Activated T-helper 17 cell treated with anti-CD3 and anti-CD28 coated beads, Interleukin-2, amount 50 U/mL, for 72 hours (primary cell): ENCODE measurements at regions not wholly inside any gene's neighbourhood (a gene's known extent, or its start where the extent isn't known, plus 50 kb on each side); places are given as distances from the start of the nearest gene placed in this dataset.

Source experiments
- ATAC-seq: fragments of 150-1000 bp; cut with Tn5 transposase; replicated peaks from 2 replicates; pipeline ENCODE4 v1.10.0; 2021; ENCODE audit warnings: mild to moderate bottlenecking, moderate library complexity
- H3K27ac Mint-ChIP-seq: one replicate; pipeline ENCODE4 v1.8.0; 2022; ENCODE audit warnings: mixed read lengths
- H3K27me3 Mint-ChIP-seq: one replicate; pipeline ENCODE4 v1.8.0; 2022; ENCODE audit warnings: mixed read lengths
- H3K36me3 Mint-ChIP-seq: one replicate; pipeline ENCODE4 v1.8.0; 2022; ENCODE audit warnings: low read depth, mild to moderate bottlenecking, mixed read lengths
- H3K4me1 Mint-ChIP-seq: one replicate; pipeline ENCODE4 v1.8.0; 2022; ENCODE audit warnings: mixed read lengths
- H3K4me3 Mint-ChIP-seq: one replicate; pipeline ENCODE4 v1.8.0; 2022; ENCODE audit warnings: mild to moderate bottlenecking, mixed read lengths
- H3K9me3 Mint-ChIP-seq: one replicate; pipeline ENCODE4 v1.8.0; 2022; ENCODE audit warnings: mixed read lengths

GRCh38 chr2:215849771-215850170, 163.6 kb downstream of the MREG start:
- Mint-ChIP-seq H3K4me3 (no peak overlapping the region), H3K36me3 (no peaks in the 10 kb centered on the region), H3K4me1 (no peaks in the 10 kb centered on the region), H3K27me3 (no peaks in the 10 kb centered on the region), H3K27ac (no peak overlapping the region), H3K9me3 (no peaks in the 10 kb centered on the region)
- ATAC-seq, result no peak

GRCh38 chr2:215848698-215849097, 164.7 kb downstream of the MREG start:
- H3K36me3 Mint-ChIP-seq, result no peaks in the 10 kb centered on the region
- H3K27me3 Mint-ChIP-seq, result no peaks in the 10 kb centered on the region
- H3K9me3 Mint-ChIP-seq, result no peaks in the 10 kb centered on the region
- no peak for ATAC-seq
- no peaks in the 10 kb centered on the region for H3K4me1 Mint-ChIP-seq
- no peak overlapping the region for H3K4me3 Mint-ChIP-seq
- H3K27ac Mint-ChIP-seq, result no peak overlapping the region

GRCh38 chr2:215848146-215848545, 165.2 kb downstream of the MREG start:
- H3K9me3 Mint-ChIP-seq, result no peaks in the 10 kb centered on the region
- no peak overlapping the region for H3K4me3 Mint-ChIP-seq
- ATAC-seq, result no peak
- H3K36me3 Mint-ChIP-seq, result no peaks in the 10 kb centered on the region
- H3K4me1 Mint-ChIP-seq, result no peaks in the 10 kb centered on the region
- no peak overlapping the region for H3K27ac Mint-ChIP-seq
- no peaks in the 10 kb centered on the region for H3K27me3 Mint-ChIP-seq

GRCh38 chr2:215847718-215848117, 165.6 kb downstream of the MREG start:
- Mint-ChIP-seq H3K4me1 (no peaks in the 10 kb centered on the region), H3K27ac (no peak overlapping the region), H3K9me3 (no peaks in the 10 kb centered on the region), H3K27me3 (no peaks in the 10 kb centered on the region), H3K36me3 (no peaks in the 10 kb centered on the region), H3K4me3 (no peak overlapping the region)
- ATAC-seq, result no peak

- no peak for ATAC-seq
- Mint-ChIP-seq H3K4me1 (no peaks in the 10 kb centered on the region), H3K27ac (no peak overlapping the region), H3K9me3 (no peaks in the 10 kb centered on the region), H3K4me3 (no peak overlapping the region), H3K36me3 (no peaks in the 10 kb centered on the region), H3K27me3 (no peaks in the 10 kb centered on the region)
Observed at GRCh38 chr2:215847056-215847455, 166.3 kb downstream of the MREG start.

GRCh38 chr2:215845839-215846586, 167.3 kb downstream of the MREG start:
- Mint-ChIP-seq H3K9me3 (no peaks in the 10 kb centered on the region), H3K36me3 (no peaks in the 10 kb centered on the region), H3K27me3 (no peaks in the 10 kb centered on the region), H3K4me1 (no peaks in the 10 kb centered on the region), H3K27ac (no peak overlapping the region), H3K4me3 (no peak overlapping the region)
- ATAC-seq, result no peak

GRCh38 chr2:215843579-215843978, 169.8 kb downstream of the MREG start:
- H3K27me3 Mint-ChIP-seq, result no peaks in the 10 kb centered on the region
- ATAC-seq, result peak; percentile 32
- no peak overlapping the region for H3K27ac Mint-ChIP-seq
- H3K9me3 Mint-ChIP-seq, result no peaks in the 10 kb centered on the region
- no peak overlapping the region for H3K4me3 Mint-ChIP-seq
- no peaks in the 10 kb centered on the region for H3K4me1 Mint-ChIP-seq
- no peaks in the 10 kb centered on the region for H3K36me3 Mint-ChIP-seq

GRCh38 chr2:215841175-215841816, 172.1 kb downstream of the MREG start:
- Mint-ChIP-seq H3K4me3 (no peak overlapping the region), H3K27me3 (peaks cover 10% of the 10 kb centered on the region), H3K27ac (no peak overlapping the region), H3K36me3 (no peaks in the 10 kb centered on the region), H3K4me1 (no peaks in the 10 kb centered on the region), H3K9me3 (no peaks in the 10 kb centered on the region)
- ATAC-seq, result no peak

GRCh38 chr2:215839816-215840215, 173.5 kb downstream of the MREG start:
- no peaks in the 10 kb centered on the region for H3K36me3 Mint-ChIP-seq
- no peak for ATAC-seq
- H3K27me3 Mint-ChIP-seq, result peaks cover 14% of the 10 kb centered on the region
- H3K4me1 Mint-ChIP-seq, result no peaks in the 10 kb centered on the region
- no peaks in the 10 kb centered on the region for H3K9me3 Mint-ChIP-seq
- no peak overlapping the region for H3K4me3 Mint-ChIP-seq
- H3K27ac Mint-ChIP-seq, result no peak overlapping the region

- peaks cover 14% of the 10 kb centered on the region for H3K27me3 Mint-ChIP-seq
- no peak overlapping the region for H3K4me3 Mint-ChIP-seq
- no peaks in the 10 kb centered on the region for H3K36me3 Mint-ChIP-seq
- H3K27ac Mint-ChIP-seq, result no peak overlapping the region
- no peaks in the 10 kb centered on the region for H3K9me3 Mint-ChIP-seq
- no peak for ATAC-seq
- H3K4me1 Mint-ChIP-seq, result no peaks in the 10 kb centered on the region
Observed at GRCh38 chr2:215839309-215839708, 174.0 kb downstream of the MREG start.

GRCh38 chr2:215836881-215837280, 176.5 kb downstream of the MREG start:
- ATAC-seq, result no peak
- no peak overlapping the region for H3K4me3 Mint-ChIP-seq
- peaks cover 14% of the 10 kb centered on the region for H3K27me3 Mint-ChIP-seq
- H3K4me1 Mint-ChIP-seq, result no peaks in the 10 kb centered on the region
- H3K36me3 Mint-ChIP-seq, result no peaks in the 10 kb centered on the region
- no peaks in the 10 kb centered on the region for H3K9me3 Mint-ChIP-seq
- no peak overlapping the region for H3K27ac Mint-ChIP-seq

- H3K27ac Mint-ChIP-seq, result no peak overlapping the region
- no peaks in the 10 kb centered on the region for H3K4me1 Mint-ChIP-seq
- peaks cover 14% of the 10 kb centered on the region for H3K27me3 Mint-ChIP-seq
- H3K4me3 Mint-ChIP-seq, result no peak overlapping the region
- H3K9me3 Mint-ChIP-seq, result no peaks in the 10 kb centered on the region
- H3K36me3 Mint-ChIP-seq, result no peaks in the 10 kb centered on the region
- ATAC-seq, result no peak
Observed at GRCh38 chr2:215835657-215836056, 177.7 kb downstream of the MREG start.

GRCh38 chr2:215835231-215835630, 178.1 kb downstream of the MREG start:
- peaks cover 14% of the 10 kb centered on the region for H3K27me3 Mint-ChIP-seq
- H3K9me3 Mint-ChIP-seq, result no peaks in the 10 kb centered on the region
- H3K27ac Mint-ChIP-seq, result no peak overlapping the region
- no peaks in the 10 kb centered on the region for H3K36me3 Mint-ChIP-seq
- ATAC-seq, result no peak
- H3K4me3 Mint-ChIP-seq, result no peak overlapping the region
- no peaks in the 10 kb centered on the region for H3K4me1 Mint-ChIP-seq

GRCh38 chr2:215833531-215834162, 179.7 kb downstream of the MREG start:
- ATAC-seq, result no peak
- Mint-ChIP-seq H3K27ac (no peak overlapping the region), H3K9me3 (no peaks in the 10 kb centered on the region)

GRCh38 chr2:215832791-215833190, 180.6 kb downstream of the MREG start:
- H3K9me3 Mint-ChIP-seq, result no peaks in the 10 kb centered on the region
- H3K4me1 Mint-ChIP-seq, result no peaks in the 10 kb centered on the region
- no peak for ATAC-seq
- H3K27ac Mint-ChIP-seq, result no peak overlapping the region
- H3K4me3 Mint-ChIP-seq, result no peak overlapping the region
- no peaks in the 10 kb centered on the region for H3K36me3 Mint-ChIP-seq
- peaks cover 10% of the 10 kb centered on the region for H3K27me3 Mint-ChIP-seq

More at GRCh38 chr2:215833531-215834162, 179.7 kb downstream of the MREG start:
- Mint-ChIP-seq H3K4me3 (no peak overlapping the region), H3K4me1 (no peaks in the 10 kb centered on the region), H3K36me3 (no peaks in the 10 kb centered on the region), H3K27me3 (peaks cover 14% of the 10 kb centered on the region)
